ENCODE measurements at regions not wholly inside any gene's neighbourhood (a gene's known extent, or its start where the extent isn't known, plus 50 kb on each side); places are given as distances from the start of the nearest gene placed in this dataset.

- Histone ChIP-seq H3K27me3 (no peaks in the 10 kb centered on the region), H3K36me3 (no peaks in the 10 kb centered on the region), H3K4me1 (no peaks in the 10 kb centered on the region), H3K27ac (no peak overlapping the region), H3K4me3 (replicated peaks in 1 of 3) (no peak overlapping the region), H3K9me3 (no peaks in the 10 kb centered on the region)
- 78 to 85% methylated on average over 2 of the region's 2 CpGs for WGBS, 2 donors
- intact Hi-C loops (cut with DNase I) = no loop called here
- no peak for TF ChIP-seq CTCF (IDR thresholded peaks at IDR 0.05)
- no peak for TF ChIP-seq POLR2A (IDR thresholded peaks at IDR 0.05)
- no peak for DNase-seq
Measured at GRCh38 chr6:22666586-22666985, 97.2 kb downstream of the HDGFL1 start.

- no peaks in the 10 kb centered on the region for H3K36me3 ChIP-seq
- intact Hi-C loops (cut with DNase I) = no loop called here
- no peak for DNase-seq
- no peak overlapping the region for H3K27ac ChIP-seq
- H3K9me3 ChIP-seq = no peaks in the 10 kb centered on the region
- H3K27me3 ChIP-seq = no peaks in the 10 kb centered on the region
- no peak for TF ChIP-seq CTCF (IDR thresholded peaks at IDR 0.05)
- TF ChIP-seq POLR2A (IDR thresholded peaks at IDR 0.05) = no peak
- WGBS, 2 donors = 78 to 79% methylated on average over 1 of the region's 1 CpG
- H3K4me1 ChIP-seq = no peaks in the 10 kb centered on the region
- H3K4me3 ChIP-seq (replicated peaks in 1 of 3) = no peak overlapping the region
Measured at GRCh38 chr6:22667855-22668254, 98.5 kb downstream of the HDGFL1 start.

GRCh38 chr6:22668307-22668706 is 98.9 kb downstream of the HDGFL1 start:
- Histone ChIP-seq H3K27me3 (no peaks in the 10 kb centered on the region), H3K27ac (no peak overlapping the region), H3K4me3 (replicated peaks in 1 of 3) (no peak overlapping the region), H3K9me3 (no peaks in the 10 kb centered on the region), H3K4me1 (no peaks in the 10 kb centered on the region), H3K36me3 (no peaks in the 10 kb centered on the region)
- intact Hi-C loops (cut with DNase I) = no loop called here
- no peak for DNase-seq
- WGBS, 2 donors = 69 to 74% methylated on average over 3 of the region's 3 CpGs
- TF ChIP-seq POLR2A (IDR thresholded peaks at IDR 0.05) = no peak
- TF ChIP-seq CTCF (IDR thresholded peaks at IDR 0.05) = no peak

DNA sequence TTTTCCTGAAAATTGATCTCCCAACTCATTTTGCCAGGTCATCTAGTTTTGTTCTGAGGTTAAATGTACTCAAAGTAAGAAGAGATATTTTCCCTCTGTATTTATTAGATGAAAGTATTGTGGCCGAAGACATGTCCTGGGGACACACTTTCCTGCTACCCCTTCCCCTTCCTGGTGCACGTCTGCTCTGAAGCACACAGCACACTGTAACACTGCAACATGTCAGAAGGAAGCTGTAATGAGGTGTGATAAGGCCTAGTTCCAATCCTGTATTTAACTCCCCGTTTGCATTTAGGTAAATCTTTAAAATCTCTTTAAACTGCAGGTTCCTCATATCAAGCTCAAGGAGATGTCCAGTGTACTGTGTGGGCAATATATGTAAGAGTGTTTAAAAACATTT is 99.4 kb downstream of the HDGFL1 start:
- intact Hi-C loops (cut with DNase I) = no loop called here
- TF ChIP-seq POLR2A (IDR thresholded peaks at IDR 0.05) (no peak), CTCF (IDR thresholded peaks at IDR 0.05) (no peak)
- H3K36me3 ChIP-seq = no peaks in the 10 kb centered on the region
- H3K9me3 ChIP-seq = no peaks in the 10 kb centered on the region
- H3K4me3 ChIP-seq (replicated peaks in 1 of 3) = no peak overlapping the region
- DNase-seq = no peak
- H3K27ac ChIP-seq = no peak overlapping the region
- WGBS, 2 donors = 89 to 91% methylated on average over 3 of the region's 3 CpGs
- H3K4me1 ChIP-seq = no peaks in the 10 kb centered on the region
- H3K27me3 ChIP-seq = no peaks in the 10 kb centered on the region

GRCh38 chr6:22670605-22671004 is 101.2 kb downstream of the HDGFL1 start:
- H3K9me3 ChIP-seq = no peaks in the 10 kb centered on the region
- no peaks in the 10 kb centered on the region for H3K36me3 ChIP-seq
- no peak for TF ChIP-seq CTCF (IDR thresholded peaks at IDR 0.05)
- no peak for TF ChIP-seq POLR2A (IDR thresholded peaks at IDR 0.05)
- intact Hi-C loops (cut with DNase I) = no loop called here
- no peak for DNase-seq
- no peak overlapping the region for H3K27ac ChIP-seq
- 62% methylated on average over 4 of the region's 4 CpGs for WGBS, 2 donors
- H3K4me3 ChIP-seq (replicated peaks in 1 of 3) = no peak overlapping the region
- no peaks in the 10 kb centered on the region for H3K4me1 ChIP-seq
- H3K27me3 ChIP-seq = no peaks in the 10 kb centered on the region

Measured in thyroid gland (tissue), 4 donors.